Hematopoietic multipotent progenitor cell (in vitro differentiated cells): ENCODE measurements at regions not wholly inside any gene's neighbourhood (a gene's known extent, or its start where the extent isn't known, plus 50 kb on each side); places are given as distances from the start of the nearest gene placed in this dataset.
"Not testable (repeated sequence)": the region's sequence is repeated elsewhere in the genome, so short reads cannot be mapped to it uniquely, and the experiment has no call there.

Experiments
- DNase-seq, 3 donors: peaks; one replicate each; pipeline ENCODE4 v3.0.0-alpha.2; 2011 to 2015; ENCODE audit warnings: low read depth in 2 of 3, low spot score in 2 of 3

- no peak for DNase-seq
These were observed 1323.9 kb upstream of the DDX18 start for GRCh38 chr2:116490511-116491145.

- no peak for DNase-seq
These were observed 1323.2 kb upstream of the DDX18 start for GRCh38 chr2:116491292-116491691.

GRCh38 chr2:116499389-116499788 lies 1315.1 kb upstream of the DDX18 start:
- no peak for DNase-seq

GRCh38 chr2:116510117-116510671 lies 1304.3 kb upstream of the DDX18 start:
- peak in 1 of 3 donors; percentile 3 for DNase-seq

GRCh38 chr2:116511426-116511825 lies 1303.1 kb upstream of the DDX18 start:
- no peak for DNase-seq

- no peak for DNase-seq
These were observed 1300.5 kb upstream of the DDX18 start for GRCh38 chr2:116513991-116514390.

GRCh38 chr2:116517936-116518335 lies 1296.6 kb upstream of the DDX18 start:
- no peak for DNase-seq

GRCh38 chr2:116537811-116538210 lies 1276.7 kb upstream of the DDX18 start:
- no peak for DNase-seq

GRCh38 chr2:116545286-116546068 lies 1269.0 kb upstream of the DDX18 start:
- DNase-seq: no peak

- not testable (repeated sequence) for DNase-seq
These were observed 1261.6 kb upstream of the DDX18 start for GRCh38 chr2:116552738-116553419.

- DNase-seq: no peak
These were observed 1234.3 kb upstream of the DDX18 start for GRCh38 chr2:116580209-116580608.

GRCh38 chr2:116582850-116583249 lies 1231.6 kb upstream of the DDX18 start:
- no peak for DNase-seq

- DNase-seq: no peak
These were observed 1228.7 kb upstream of the DDX18 start for GRCh38 chr2:116585669-116586327.

- no peak for DNase-seq
These were observed 1228.2 kb upstream of the DDX18 start for GRCh38 chr2:116586328-116586689.
